ENCODE measurements at regions not wholly inside any gene's neighbourhood (a gene's known extent, or its start where the extent isn't known, plus 50 kb on each side); places are given as distances from the start of the nearest gene placed in this dataset.

DNA sequence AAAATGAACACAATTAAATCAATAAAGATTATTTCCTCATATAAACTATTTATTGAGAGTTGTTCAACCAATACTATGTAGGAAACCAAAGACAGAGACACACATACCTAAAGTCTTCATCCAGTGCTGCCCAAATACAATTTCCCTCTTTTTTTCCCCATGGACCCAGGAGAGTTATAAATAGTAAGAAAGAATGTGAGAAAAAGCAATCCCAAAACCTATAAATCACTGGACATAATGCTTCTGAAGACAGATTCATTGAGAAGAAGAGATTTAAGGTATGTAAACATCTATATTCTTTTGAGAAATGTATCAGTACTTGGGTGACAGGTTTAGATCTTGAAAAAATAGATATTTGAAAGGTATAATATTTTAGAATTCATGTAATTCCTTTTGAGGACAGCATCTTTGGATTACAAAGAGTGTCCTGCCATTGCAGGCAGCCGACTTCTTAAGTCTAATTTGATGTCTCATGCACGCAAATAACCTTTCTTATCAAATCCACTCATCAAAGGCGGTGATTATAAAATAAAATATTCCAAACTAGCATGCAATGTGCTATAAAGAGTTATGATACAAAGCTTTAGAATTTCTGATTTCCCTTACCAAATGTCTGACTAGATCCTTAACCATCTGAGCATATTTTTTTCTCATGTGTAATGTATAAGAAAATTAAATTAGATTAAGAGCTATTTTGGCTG lies 739.4 kb downstream of the LIG4 start:
- TF ChIP-seq CTCF (conservative IDR thresholded peaks at IDR 0.05; ENCODE audit: low read length): no peak
- TF ChIP-seq EZH2phosphoT487 (IDR thresholded peaks at IDR 0.05; ENCODE audit: borderline replicate concordance): no peak
